NB4 (cell line): ENCODE measurements at regions not wholly inside any gene's neighbourhood (a gene's known extent, or its start where the extent isn't known, plus 50 kb on each side); places are given as distances from the start of the nearest gene placed in this dataset.
"Not testable (repeated sequence)": the region's sequence is repeated elsewhere in the genome, so short reads cannot be mapped to it uniquely, and the experiment has no call there.

Source experiments
- POLR2A ChIP-seq: IDR thresholded peaks from 2 replicates; pipeline ENCODE4 v1.6.1; 2011; ENCODE audit warnings: mild to moderate bottlenecking; ENCODE audit not compliant: insufficient read length; ENCODE audit errors: extremely low read depth
- TF ChIP-seq, protein P1 (sequence below): IDR thresholded peaks from one replicate; pipeline ENCODE4 v1.5.1; 2012; ENCODE audit warnings: low read depth, low read length

- TF ChIP-seq, protein P1, sequence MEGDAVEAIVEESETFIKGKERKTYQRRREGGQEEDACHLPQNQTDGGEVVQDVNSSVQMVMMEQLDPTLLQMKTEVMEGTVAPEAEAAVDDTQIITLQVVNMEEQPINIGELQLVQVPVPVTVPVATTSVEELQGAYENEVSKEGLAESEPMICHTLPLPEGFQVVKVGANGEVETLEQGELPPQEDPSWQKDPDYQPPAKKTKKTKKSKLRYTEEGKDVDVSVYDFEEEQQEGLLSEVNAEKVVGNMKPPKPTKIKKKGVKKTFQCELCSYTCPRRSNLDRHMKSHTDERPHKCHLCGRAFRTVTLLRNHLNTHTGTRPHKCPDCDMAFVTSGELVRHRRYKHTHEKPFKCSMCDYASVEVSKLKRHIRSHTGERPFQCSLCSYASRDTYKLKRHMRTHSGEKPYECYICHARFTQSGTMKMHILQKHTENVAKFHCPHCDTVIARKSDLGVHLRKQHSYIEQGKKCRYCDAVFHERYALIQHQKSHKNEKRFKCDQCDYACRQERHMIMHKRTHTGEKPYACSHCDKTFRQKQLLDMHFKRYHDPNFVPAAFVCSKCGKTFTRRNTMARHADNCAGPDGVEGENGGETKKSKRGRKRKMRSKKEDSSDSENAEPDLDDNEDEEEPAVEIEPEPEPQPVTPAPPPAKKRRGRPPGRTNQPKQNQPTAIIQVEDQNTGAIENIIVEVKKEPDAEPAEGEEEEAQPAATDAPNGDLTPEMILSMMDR, result not testable (repeated sequence)
- not testable (repeated sequence) for TF ChIP-seq POLR2A
Observed at GRCh38 chr18:72958195-72958594, 90.4 kb upstream of the NETO1 start.
